ENCODE measurements at regions not wholly inside any gene's neighbourhood (a gene's known extent, or its start where the extent isn't known, plus 50 kb on each side); places are given as distances from the start of the nearest gene placed in this dataset.

- Histone ChIP-seq H3K9ac (ENCODE audit: control insufficient read depth, extremely low read depth, insufficient read depth, low read length) (no peak overlapping the region), H4K20me1 (ENCODE audit: control insufficient read depth, extremely low read depth, insufficient read depth, low read length) (no peaks in the 10 kb centered on the region), H3K4me3 (ENCODE audit: control insufficient read depth in 2 of 3, extremely low read depth in 1 of 3, insufficient read depth in 2 of 3, low read depth in 1 of 3, low read length in 3 of 3) (no peak overlapping the region), H3K27ac (ENCODE audit: control insufficient read depth, insufficient read depth, low read length) (no peak overlapping the region), H3K36me3 (ENCODE audit: control insufficient read depth in 2 of 2, extremely low read depth in 1 of 2, insufficient read depth in 2 of 2, low read length in 2 of 2) (no peaks in the 10 kb centered on the region), H3K79me2 (ENCODE audit: control insufficient read depth, insufficient read depth, low read length) (no peaks in the 10 kb centered on the region), H3K9me1 (ENCODE audit: control insufficient read depth, extremely low read depth, insufficient read depth, low read length) (no peaks in the 10 kb centered on the region), H2AFZ (ENCODE audit: control insufficient read depth, low read length) (no peak overlapping the region), H3K9me3 (ENCODE audit: control insufficient read depth, low read depth, low read length) (no peaks in the 10 kb centered on the region), H3K4me2 (ENCODE audit: control insufficient read depth, extremely low read depth, insufficient read depth, low read depth, low read length) (no peak overlapping the region), H3K27me3 (ENCODE audit: control insufficient read depth, extremely low read depth, insufficient read depth, low read length) (no peaks in the 10 kb centered on the region), H3K4me1 (ENCODE audit: control insufficient read depth, extremely low read depth, insufficient read depth, low read length) (no peaks in the 10 kb centered on the region)
- no peak for DNase-seq (ENCODE audit: low read depth, low spot score)
- dilution Hi-C loops (cut with MboI; ENCODE audit: extremely low pct_ligation_motif_present, low sequenced_read_pairs): no loop called here
- no peak for FAIRE-seq
- TF ChIP-seq EZH2 (IDR thresholded peaks at IDR 0.05; ENCODE audit: low read length): no peak
- TF ChIP-seq, protein P1, sequence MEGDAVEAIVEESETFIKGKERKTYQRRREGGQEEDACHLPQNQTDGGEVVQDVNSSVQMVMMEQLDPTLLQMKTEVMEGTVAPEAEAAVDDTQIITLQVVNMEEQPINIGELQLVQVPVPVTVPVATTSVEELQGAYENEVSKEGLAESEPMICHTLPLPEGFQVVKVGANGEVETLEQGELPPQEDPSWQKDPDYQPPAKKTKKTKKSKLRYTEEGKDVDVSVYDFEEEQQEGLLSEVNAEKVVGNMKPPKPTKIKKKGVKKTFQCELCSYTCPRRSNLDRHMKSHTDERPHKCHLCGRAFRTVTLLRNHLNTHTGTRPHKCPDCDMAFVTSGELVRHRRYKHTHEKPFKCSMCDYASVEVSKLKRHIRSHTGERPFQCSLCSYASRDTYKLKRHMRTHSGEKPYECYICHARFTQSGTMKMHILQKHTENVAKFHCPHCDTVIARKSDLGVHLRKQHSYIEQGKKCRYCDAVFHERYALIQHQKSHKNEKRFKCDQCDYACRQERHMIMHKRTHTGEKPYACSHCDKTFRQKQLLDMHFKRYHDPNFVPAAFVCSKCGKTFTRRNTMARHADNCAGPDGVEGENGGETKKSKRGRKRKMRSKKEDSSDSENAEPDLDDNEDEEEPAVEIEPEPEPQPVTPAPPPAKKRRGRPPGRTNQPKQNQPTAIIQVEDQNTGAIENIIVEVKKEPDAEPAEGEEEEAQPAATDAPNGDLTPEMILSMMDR (optimal IDR thresholded peaks at IDR 0.05 in 1 of 3, IDR thresholded peaks at IDR 0.05 in 1 of 3, conservative IDR thresholded peaks at IDR 0.05 in 1 of 3; ENCODE audit: extremely low read depth in 1 of 3, insufficient read depth in 2 of 3, low read length in 3 of 3): no peak
Measured at GRCh38 chr4:96523611-96524010, 683.7 kb downstream of the PDHA2 start.

DNA sequence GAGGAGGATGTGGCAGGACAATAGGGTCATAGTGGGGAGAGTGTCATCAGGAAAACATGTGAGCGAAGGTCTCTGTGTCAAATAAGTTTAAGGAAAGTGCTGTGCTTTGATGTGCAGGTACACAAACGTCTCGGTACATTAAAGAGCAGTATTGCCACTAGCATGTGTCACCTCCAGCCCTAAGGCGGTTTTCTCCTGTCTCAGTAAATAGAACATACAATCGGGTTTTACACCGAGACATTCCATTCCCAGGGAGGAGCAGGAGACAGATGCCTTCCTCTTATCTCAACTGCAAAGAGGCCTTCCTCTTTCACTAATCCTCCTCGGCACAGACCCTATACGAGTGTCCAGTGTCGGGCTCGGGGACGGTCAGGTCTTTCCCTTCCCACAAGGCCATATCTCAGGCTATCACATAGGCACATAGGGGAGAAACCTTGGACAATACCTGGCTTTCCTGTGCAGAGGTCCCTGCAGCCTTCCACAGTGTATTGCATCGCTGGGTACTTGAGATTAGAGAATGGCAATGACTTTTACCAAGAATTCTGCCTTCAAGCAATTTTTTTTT, 684.5 kb downstream of the PDHA2 start:
- FAIRE-seq (no peak), DNase-seq (ENCODE audit: low read depth, low spot score) (no peak)
- Histone ChIP-seq H3K4me3 (ENCODE audit: control insufficient read depth in 2 of 3, extremely low read depth in 1 of 3, insufficient read depth in 2 of 3, low read depth in 1 of 3, low read length in 3 of 3) (no peak overlapping the region), H3K9me3 (ENCODE audit: control insufficient read depth, low read depth, low read length) (no peaks in the 10 kb centered on the region), H4K20me1 (ENCODE audit: control insufficient read depth, extremely low read depth, insufficient read depth, low read length) (no peaks in the 10 kb centered on the region), H3K4me2 (ENCODE audit: control insufficient read depth, extremely low read depth, insufficient read depth, low read depth, low read length) (no peak overlapping the region), H3K4me1 (ENCODE audit: control insufficient read depth, extremely low read depth, insufficient read depth, low read length) (no peaks in the 10 kb centered on the region), H2AFZ (ENCODE audit: control insufficient read depth, low read length) (no peak overlapping the region), H3K27me3 (ENCODE audit: control insufficient read depth, extremely low read depth, insufficient read depth, low read length) (no peaks in the 10 kb centered on the region), H3K9ac (ENCODE audit: control insufficient read depth, extremely low read depth, insufficient read depth, low read length) (no peak overlapping the region), H3K27ac (ENCODE audit: control insufficient read depth, insufficient read depth, low read length) (no peak overlapping the region), H3K9me1 (ENCODE audit: control insufficient read depth, extremely low read depth, insufficient read depth, low read length) (no peaks in the 10 kb centered on the region), H3K79me2 (ENCODE audit: control insufficient read depth, insufficient read depth, low read length) (no peaks in the 10 kb centered on the region), H3K36me3 (ENCODE audit: control insufficient read depth in 2 of 2, extremely low read depth in 1 of 2, insufficient read depth in 2 of 2, low read length in 2 of 2) (no peaks in the 10 kb centered on the region)
- TF ChIP-seq, protein P1 (optimal IDR thresholded peaks at IDR 0.05 in 1 of 3, IDR thresholded peaks at IDR 0.05 in 1 of 3, conservative IDR thresholded peaks at IDR 0.05 in 1 of 3; ENCODE audit: extremely low read depth in 1 of 3, insufficient read depth in 2 of 3, low read length in 3 of 3): no peak
- TF ChIP-seq EZH2 (IDR thresholded peaks at IDR 0.05; ENCODE audit: low read length): no peak
- dilution Hi-C loops (cut with MboI; ENCODE audit: extremely low pct_ligation_motif_present, low sequenced_read_pairs): no loop called here

Data from keratinocyte (primary cell).